ENCODE measurements at regions not wholly inside any gene's neighbourhood (a gene's known extent, or its start where the extent isn't known, plus 50 kb on each side); places are given as distances from the start of the nearest gene placed in this dataset.
A peak's percentile ranks its signal among the peaks of the same experiment; 100 is the strongest.

GRCh38 chr9:80107931-80108660 lies 536.3 kb downstream of the TLE4 start:
- DNase-seq (ENCODE audit: low read depth), result no peak

DNA sequence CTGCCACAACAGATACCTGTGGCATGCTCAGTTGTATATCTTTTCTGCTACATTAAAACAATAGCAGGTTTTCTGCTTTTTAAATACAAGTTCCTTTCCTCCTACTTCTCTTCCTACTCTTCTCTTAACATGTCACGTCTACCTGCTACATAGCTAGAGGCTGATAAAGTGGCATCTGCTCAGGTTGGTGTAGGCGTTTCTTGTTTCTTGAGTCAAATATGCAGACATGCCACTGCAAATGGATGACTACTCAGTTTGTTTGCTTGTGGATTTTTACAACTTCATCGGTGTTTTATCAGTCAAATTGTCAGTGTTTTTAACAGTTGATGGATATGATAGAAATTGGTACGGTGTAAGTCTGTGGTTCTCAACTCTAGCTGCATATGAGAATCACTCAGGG lies 525.7 kb downstream of the TLE4 start:
- DNase-seq (ENCODE audit: low read depth), result no peak

DNA sequence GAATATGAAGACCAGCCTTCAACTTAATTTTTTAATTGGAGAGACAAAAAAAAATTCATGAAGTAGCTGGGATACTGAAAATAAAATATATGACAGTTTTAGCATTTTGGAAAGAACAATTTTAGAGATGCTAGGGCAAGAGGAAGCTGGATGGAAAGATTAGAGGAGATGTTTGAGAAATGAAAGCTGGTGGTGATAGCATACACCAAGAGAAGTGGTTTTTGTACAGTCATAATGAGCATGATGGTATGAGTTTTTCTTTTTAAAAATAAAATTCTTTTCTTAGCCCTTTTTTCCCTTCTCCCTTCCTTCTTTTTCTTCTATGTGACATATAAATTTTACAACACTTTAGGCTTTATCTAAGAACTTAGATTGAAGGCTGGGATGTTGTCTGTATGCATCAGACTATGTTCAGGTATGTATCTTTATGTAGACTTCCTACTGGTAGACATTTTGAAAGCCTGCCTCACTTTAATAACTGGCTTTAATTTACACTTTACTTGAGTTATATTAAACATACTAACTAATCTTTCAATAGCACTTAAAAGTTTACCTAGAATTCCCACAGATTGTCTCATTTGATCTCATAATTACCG lies 522.5 kb downstream of the TLE4 start:
- no peak for DNase-seq (ENCODE audit: low read depth)

DNA sequence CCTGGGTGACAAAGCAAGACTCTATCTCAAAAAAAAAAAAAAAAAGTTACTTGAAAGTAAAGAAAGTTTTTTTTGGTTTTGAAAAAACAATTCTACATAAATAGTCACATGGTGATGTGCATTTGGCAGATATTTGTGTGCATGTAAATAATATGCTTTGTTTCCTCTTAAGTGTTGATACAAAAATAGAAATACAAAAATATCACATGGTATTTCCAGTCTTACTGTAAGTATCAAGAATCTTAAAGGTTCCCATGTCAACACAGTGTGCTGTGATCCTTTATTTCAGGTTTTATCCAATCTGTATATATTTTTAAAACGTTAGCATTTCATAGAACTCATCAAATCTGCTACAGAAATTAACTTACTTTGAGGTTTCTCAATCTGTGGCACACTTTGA lies 521.9 kb downstream of the TLE4 start:
- no peak for DNase-seq (ENCODE audit: low read depth)

- DNase-seq (ENCODE audit: low read depth), result no peak
Observed at GRCh38 chr9:80091526-80091925, 519.8 kb downstream of the TLE4 start.

GRCh38 chr9:80090317-80090716 lies 518.6 kb downstream of the TLE4 start:
- no peak for DNase-seq (ENCODE audit: low read depth)

GRCh38 chr9:80086822-80087345 lies 515.1 kb downstream of the TLE4 start:
- no peak for DNase-seq (ENCODE audit: low read depth)

- no peak for DNase-seq (ENCODE audit: low read depth)
Observed at GRCh38 chr9:80086386-80086785, 514.6 kb downstream of the TLE4 start.

GRCh38 chr9:80085668-80086067 lies 513.9 kb downstream of the TLE4 start:
- no peak for DNase-seq (ENCODE audit: low read depth)

DNA sequence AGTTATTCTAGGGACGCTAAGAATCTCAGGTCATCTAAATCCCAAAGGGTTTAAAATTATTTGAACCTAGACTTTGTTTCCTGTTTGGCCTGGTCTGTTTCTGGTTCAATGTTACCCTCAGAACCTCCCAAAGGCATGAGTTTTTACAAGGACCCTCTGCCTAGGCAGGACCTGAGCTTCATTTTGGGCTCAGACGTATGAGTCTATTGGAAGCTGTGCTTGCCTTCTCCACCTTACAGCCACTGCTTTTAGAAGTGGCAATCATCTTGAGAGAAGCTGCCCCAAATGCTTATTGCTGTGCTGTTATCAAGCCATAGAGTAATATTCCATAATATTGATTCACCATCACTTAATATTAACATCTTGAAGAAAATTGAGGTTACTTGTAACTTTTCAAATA lies 510.4 kb downstream of the TLE4 start:
- no peak for DNase-seq (ENCODE audit: low read depth)

GRCh38 chr9:80078826-80079225 lies 507.1 kb downstream of the TLE4 start:
- no peak for DNase-seq (ENCODE audit: low read depth)

GRCh38 chr9:80077059-80077458 lies 505.3 kb downstream of the TLE4 start:
- DNase-seq (ENCODE audit: low read depth), result no peak

GRCh38 chr9:80076162-80076561 lies 504.4 kb downstream of the TLE4 start:
- no peak for DNase-seq (ENCODE audit: low read depth)

- DNase-seq (ENCODE audit: low read depth), result no peak
Observed at GRCh38 chr9:80074439-80074838, 502.7 kb downstream of the TLE4 start.

DNA sequence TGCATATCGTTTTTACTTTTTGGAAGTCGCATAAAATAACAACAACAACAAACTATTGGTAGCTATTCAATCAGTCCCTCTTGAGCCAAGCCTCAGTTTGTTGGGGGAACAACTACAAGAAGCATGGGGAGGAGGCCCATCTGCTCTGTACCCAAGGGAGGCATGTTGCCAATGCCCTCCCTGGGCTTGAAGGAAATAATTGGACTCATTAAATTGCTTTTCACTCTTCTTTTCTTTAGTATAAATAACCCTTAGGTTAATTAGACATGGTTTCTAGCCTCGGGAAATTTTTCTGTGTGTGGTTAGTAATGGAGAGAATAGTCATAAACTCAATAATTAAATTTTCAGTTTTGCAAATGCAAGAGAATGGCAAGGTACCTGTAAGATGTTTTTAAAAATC lies 500.7 kb downstream of the TLE4 start:
- DNase-seq (ENCODE audit: low read depth), result no peak

DNA sequence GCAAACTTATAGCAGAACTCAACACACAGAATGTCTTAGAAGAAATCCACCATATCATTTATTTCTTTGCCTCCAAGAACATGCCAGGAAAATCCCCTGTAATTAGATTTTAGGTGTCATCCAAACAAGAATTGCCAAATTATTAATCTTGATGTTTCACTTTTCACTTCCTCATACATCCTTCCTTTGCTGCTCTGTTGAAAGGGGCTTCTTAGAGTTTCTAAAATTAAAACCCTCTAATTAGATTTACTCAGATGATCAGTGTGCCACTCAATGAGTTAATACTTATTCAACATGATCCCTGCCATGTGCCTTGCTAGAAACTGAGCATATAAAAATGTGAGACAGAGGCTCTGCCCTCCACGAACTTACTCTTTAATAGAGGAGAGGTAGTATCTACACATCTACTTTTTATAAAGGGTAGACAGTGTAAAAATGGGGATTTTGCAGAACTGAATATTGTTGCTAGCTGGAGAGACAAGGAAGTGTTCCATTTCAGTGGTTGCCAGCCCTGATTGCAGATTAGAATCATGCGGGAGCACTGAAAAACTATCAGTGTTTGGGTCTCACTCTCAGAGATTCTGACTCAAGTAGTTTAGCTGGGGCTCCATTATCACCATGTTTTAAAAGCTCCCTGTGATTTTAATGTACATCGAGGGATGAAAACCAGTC lies 498.4 kb downstream of the TLE4 start:
- DNase-seq (ENCODE audit: low read depth), result no peak

DNA sequence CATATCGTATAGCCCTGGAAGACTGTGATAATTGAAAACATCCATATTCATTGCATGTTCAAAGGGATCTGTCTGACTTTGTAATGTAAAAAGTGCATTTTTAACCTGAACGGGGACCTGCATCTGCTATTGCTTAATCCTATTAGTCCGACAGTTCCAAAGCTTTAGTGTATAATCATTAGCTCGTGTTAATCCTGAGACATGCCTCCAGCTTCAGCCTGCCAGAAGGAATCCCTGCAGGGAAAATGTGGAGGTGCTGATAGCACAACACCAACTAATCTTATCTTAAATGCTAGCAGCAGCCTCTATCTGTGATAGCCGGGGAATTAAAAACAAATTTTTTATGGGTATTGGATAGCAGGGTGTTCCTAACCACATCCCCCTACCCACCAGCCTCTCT lies 495.2 kb downstream of the TLE4 start:
- DNase-seq (ENCODE audit: low read depth), result no peak

DNA sequence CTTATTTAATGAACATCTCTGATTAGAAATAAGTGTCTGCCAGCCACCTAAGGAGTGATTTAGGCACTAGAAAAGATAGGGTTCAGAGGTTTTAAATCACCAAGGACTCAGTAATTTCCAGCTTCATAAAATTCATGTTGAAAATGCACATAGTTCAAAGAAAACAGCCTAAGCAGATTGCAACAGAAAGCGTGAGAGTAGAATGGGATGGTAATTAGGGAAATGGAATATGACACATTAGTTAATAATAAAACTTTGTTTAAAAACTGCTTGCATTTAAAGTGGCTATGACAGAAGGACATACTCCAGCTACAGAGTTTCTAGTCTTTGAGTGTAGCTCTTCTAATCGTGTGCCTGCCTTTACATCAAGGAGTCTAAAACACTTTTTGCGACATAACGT lies 490.8 kb downstream of the TLE4 start:
- no peak for DNase-seq (ENCODE audit: low read depth)

DNA sequence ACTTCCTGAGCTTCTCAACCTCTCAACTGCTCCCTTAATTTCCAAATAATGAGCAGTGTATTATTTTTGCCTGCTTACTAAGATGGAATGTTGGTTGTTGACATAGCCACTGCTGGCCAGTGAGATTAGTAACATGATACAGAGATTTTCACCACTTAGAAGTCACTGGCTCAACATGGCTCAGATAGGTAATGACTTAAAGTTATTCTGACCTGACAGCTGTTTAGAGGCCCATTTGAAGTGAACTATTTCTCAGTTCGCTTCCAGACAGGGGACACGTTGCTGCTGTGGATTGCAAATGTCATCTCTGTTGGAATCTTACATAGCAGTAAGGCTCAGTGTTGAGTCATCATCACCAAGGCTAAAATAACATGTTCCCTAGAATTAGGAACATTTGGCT lies 490.2 kb downstream of the TLE4 start:
- peak; percentile 99 for DNase-seq (ENCODE audit: low read depth)

DNA sequence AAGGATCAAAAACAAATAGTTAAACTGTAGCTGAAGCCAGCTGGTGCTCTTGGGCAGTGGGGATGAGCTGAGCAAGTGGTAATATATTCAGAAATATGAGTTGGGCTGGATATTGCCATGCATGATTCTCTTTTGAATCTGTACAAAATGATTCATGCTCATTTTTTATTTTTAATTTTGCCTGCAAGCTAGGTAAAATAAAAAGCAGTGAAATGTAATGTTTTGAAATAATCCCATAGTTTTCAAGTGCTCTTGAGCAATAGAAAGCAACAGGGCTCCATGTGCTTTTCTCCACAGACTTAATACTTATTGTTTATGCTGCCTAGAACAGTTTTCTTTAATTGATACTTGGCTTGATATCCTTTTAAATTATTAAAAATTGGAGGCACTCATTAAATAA lies 489.3 kb downstream of the TLE4 start:
- peak; percentile 50 for DNase-seq (ENCODE audit: low read depth)

DNA sequence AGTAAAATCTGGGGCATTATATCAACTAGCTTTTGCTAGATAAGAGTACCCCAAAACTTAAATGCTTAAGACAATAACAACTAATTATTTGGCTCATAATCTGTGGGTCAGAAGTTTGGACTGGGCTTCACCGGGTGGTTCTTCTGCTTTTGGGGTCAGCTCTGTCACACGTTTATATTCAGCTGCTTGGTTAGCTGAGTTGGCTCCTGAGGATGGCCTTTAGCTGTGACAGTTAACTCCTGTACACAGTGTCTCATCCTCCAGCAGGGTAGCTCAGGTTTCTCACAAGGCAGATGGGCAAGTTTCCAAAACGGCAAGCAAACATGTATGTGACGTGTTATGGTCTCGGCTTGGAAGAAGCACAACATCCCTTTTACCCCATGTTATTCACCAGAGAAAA lies 488.2 kb downstream of the TLE4 start:
- DNase-seq (ENCODE audit: low read depth), result peak; percentile 22

- no peak for DNase-seq (ENCODE audit: low read depth)
Observed at GRCh38 chr9:80059191-80059590, 487.4 kb downstream of the TLE4 start.

DNA sequence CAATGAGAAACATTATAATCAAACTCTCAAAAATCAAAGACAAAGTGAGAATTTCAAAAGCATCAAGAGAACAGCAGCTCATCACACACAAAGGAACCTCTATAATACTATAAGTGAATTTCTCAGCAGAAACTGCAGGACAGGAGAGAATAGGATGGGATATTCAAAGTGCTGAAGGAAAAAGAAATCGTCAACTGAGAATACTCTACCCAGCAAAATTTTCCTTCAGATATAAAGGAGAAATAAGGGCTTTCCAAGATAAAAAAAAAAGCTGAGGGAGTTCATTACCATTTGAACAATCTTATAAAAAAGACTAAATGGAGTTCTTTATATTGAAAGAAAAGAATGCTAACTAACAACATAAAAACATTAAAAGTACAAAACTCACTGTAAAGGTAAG lies 481.1 kb downstream of the TLE4 start:
- DNase-seq (ENCODE audit: low read depth), result peak; percentile 14

Measured in myocyte (in vitro differentiated cells).